IPS-15b (cell line): ENCODE measurements at regions not wholly inside any gene's neighbourhood (a gene's known extent, or its start where the extent isn't known, plus 50 kb on each side); places are given as distances from the start of the nearest gene placed in this dataset.
"Not testable (repeated sequence)": the region's sequence is repeated elsewhere in the genome, so short reads cannot be mapped to it uniquely, and the experiment has no call there.

Experiments
- H3K27me3 ChIP-seq: one replicate; pipeline ENCODE4 v1.6.1; 2013; ENCODE audit warnings: low read length; ENCODE audit not compliant: control insufficient read depth, insufficient read depth
- H3K36me3 ChIP-seq: one replicate; pipeline ENCODE4 v1.6.1; 2013; ENCODE audit warnings: low read length; ENCODE audit not compliant: control insufficient read depth, insufficient read depth
- H3K4me1 ChIP-seq: one replicate; pipeline ENCODE4 v1.6.1; 2013; ENCODE audit warnings: mild to moderate bottlenecking, low read length; ENCODE audit not compliant: control insufficient read depth, insufficient read depth
- H3K4me3 ChIP-seq: one replicate; pipeline ENCODE4 v1.5.1; 2013; ENCODE audit warnings: low read depth, low read length
- H3K9ac ChIP-seq: one replicate; pipeline ENCODE4 v1.6.1; 2013; ENCODE audit warnings: low read depth, mild to moderate bottlenecking, low read length
- H3K9me3 ChIP-seq: one replicate; pipeline ENCODE4 v1.6.1; 2013; ENCODE audit warnings: mild to moderate bottlenecking, low read length; ENCODE audit not compliant: control insufficient read depth, insufficient read depth

DNA sequence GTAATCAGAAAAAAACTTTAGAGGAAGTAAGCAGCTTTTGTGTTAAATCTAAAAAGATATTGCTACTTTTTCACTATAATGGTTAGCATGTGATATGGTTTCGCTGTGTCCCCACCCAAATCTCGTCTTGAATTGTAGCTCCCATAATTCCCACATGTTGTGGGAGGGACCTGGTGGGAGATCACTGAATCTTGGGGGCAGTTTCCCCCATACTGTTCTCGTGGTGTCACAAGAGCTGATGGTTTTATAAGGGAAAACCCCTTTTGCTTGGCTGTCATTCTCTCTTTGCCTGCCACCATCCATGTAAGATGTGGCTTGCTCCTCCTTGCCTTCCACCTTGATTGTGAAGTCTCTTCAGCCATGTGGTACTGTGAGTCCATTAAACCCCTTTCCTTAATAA, 117.1 kb downstream of the KCNJ2 start:
- H3K36me3 ChIP-seq, result no peaks in the 10 kb centered on the region
- H3K27me3 ChIP-seq, result no peaks in the 10 kb centered on the region
- no peak overlapping the region for H3K9ac ChIP-seq
- no peaks in the 10 kb centered on the region for H3K4me1 ChIP-seq
- no peak overlapping the region for H3K4me3 ChIP-seq
- no peaks in the 10 kb centered on the region for H3K9me3 ChIP-seq

DNA sequence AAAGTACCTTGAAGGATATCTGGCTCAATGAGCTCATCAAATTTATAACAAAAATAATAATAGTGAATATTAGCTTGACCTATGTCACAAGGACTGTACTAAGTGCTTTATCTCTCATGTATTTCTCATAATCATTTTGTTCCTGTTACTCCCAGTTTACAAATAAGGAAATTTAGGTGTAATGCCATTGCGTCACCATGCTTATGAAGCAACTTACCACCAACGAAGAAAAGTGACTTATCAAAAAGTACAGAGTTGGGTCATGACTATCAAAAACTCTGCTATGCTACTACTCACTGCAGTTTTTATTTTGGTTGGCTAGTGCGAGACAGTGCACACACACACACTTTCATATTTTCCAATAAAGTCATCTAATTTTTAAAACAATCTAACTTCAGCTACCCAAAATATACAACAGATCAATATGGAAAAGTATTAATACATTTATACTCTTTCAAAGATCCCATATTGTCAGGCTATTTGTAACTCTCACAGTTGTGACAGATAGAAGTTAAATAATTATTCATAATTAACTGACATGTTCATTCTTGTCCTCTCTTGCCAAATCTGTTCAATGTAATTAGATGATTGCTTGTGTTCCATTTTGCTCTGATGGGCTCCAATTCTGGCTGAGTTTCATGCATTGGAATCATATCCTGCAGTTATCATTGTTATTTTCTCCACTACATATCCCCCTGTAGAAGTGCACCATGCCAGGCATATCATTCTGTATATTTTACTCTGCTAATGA, 119.4 kb downstream of the KCNJ2 start:
- H3K9ac ChIP-seq, result no peak overlapping the region
- no peaks in the 10 kb centered on the region for H3K27me3 ChIP-seq
- no peaks in the 10 kb centered on the region for H3K4me1 ChIP-seq
- H3K9me3 ChIP-seq, result no peaks in the 10 kb centered on the region
- H3K4me3 ChIP-seq, result no peak overlapping the region
- no peaks in the 10 kb centered on the region for H3K36me3 ChIP-seq

DNA sequence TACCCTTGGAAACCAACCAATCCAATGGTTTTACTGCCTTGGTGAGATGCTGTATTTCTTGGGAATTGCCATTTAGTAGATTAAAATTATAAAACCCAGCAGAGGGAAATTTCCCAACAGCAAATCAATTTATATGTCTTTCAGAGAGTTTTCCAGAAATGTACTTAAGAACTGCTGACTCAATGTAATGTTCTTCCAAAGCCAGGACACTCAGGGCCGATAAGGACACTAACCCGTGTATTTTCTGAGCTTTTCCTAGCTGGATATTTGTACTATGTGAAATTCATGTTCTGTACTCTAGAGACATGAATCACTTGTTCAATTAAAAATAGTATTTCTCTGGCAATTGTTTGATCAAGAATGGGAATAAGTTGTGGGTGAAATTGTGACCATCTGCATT, 121.4 kb downstream of the KCNJ2 start:
- Histone ChIP-seq H3K9ac (no peak overlapping the region), H3K27me3 (no peaks in the 10 kb centered on the region), H3K4me1 (no peaks in the 10 kb centered on the region), H3K36me3 (no peaks in the 10 kb centered on the region), H3K4me3 (no peak overlapping the region), H3K9me3 (no peaks in the 10 kb centered on the region)

DNA sequence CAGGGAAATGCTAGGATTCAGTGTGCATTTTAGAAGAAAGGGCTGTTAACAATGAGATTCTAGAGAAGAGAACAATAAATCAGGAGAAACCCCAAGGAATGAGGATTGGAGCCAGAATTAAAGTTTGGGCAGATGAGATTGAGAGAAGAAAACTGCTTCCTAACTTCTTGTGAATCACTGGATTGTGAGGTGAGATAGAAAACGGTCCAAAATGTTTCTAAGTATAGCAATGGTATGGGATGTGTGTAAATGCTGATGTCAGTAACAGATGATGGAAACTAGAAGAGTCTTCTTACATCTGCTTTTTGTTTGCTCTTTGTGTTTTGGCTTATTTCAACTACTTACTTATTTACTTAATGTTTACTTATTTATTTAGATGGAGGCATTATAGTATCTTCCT, 123.0 kb downstream of the KCNJ2 start:
- Histone ChIP-seq H3K27me3 (no peaks in the 10 kb centered on the region), H3K4me1 (no peaks in the 10 kb centered on the region), H3K9me3 (no peaks in the 10 kb centered on the region), H3K36me3 (no peaks in the 10 kb centered on the region), H3K9ac (no peak overlapping the region), H3K4me3 (no peak overlapping the region)

DNA sequence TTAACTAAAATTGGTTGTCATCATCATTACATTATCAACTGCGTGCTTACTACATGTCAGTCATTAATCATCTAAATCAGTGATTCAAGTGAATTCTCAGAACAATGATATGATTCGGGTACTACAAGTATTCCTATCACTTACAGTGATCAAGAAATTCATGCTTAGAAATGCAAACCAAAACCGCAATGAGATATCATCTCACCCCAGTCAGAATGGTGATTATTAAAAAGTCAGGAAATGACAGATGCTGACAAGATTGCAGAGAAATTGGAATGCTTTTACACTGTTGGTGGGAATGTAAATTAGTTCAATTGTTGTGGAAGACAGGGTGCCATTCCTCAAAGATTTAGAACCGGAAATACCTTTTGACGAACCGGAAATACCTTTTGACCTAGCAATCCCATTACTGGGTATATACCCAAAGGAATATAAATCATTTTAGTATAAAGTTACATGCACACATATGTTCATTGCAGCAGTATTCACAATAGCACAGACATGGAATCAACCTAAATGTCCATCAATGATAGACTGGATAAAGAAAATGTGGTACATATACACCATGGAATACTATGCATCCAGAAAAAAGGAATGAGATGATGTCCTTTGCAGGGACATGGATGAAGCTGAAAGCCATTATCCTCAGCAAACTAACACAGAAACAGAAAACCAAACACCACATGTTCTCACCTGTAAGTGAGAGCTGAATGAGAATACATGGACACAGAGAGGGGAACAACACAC, 124.4 kb downstream of the KCNJ2 start:
- H3K4me3 ChIP-seq, H3K9ac ChIP-seq, H3K36me3 ChIP-seq, H3K4me1 ChIP-seq, H3K9me3 ChIP-seq, H3K27me3 ChIP-seq: not testable (repeated sequence)

DNA sequence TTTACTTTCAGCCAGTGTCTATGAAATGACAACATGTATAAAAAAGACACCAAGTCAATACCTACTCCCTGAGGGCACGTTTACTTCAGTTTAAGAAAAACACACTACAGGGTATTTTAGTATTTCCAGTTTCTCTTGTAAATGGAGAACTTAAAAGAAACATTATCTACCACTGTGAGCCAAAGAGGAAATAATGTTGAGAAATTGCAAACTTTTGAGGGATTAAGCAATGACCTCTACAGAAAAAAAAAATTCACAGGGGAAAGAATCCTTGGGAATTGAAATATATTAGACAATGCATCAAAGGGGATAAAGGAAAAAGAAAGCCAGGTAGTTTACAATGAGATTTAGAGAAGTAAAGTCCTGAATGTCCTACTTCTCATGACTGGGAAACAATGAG, 126.0 kb downstream of the KCNJ2 start:
- H3K4me1 ChIP-seq, result no peaks in the 10 kb centered on the region
- no peak overlapping the region for H3K9ac ChIP-seq

DNA sequence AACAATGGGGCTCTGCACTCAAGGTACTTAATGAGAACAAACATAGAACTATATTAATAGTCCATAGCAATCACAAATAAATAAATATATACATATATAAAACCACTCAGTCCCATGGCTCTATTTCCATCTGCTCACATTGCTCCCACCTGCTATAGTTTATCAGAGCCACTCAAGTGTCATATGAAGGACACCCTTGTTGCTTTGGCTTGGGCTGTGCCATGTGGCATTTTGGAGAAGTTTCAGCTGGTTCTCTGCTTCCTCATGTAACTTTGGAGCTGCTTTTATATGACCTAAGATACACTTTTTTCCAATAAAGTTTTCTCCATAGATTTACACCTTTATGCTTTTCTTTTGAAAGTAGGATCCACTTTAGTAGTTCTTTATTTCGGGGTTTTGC, 126.4 kb downstream of the KCNJ2 start:
- no peaks in the 10 kb centered on the region for H3K4me1 ChIP-seq
- H3K9ac ChIP-seq, result no peak overlapping the region
- no peaks in the 10 kb centered on the region for H3K27me3 ChIP-seq
- no peak overlapping the region for H3K4me3 ChIP-seq
- H3K9me3 ChIP-seq, result no peaks in the 10 kb centered on the region
- no peaks in the 10 kb centered on the region for H3K36me3 ChIP-seq

More for the DNA sequence above, 126.0 kb downstream of the KCNJ2 start:
- Histone ChIP-seq H3K27me3 (no peaks in the 10 kb centered on the region), H3K36me3 (no peaks in the 10 kb centered on the region), H3K4me3 (no peak overlapping the region), H3K9me3 (no peaks in the 10 kb centered on the region)

DNA sequence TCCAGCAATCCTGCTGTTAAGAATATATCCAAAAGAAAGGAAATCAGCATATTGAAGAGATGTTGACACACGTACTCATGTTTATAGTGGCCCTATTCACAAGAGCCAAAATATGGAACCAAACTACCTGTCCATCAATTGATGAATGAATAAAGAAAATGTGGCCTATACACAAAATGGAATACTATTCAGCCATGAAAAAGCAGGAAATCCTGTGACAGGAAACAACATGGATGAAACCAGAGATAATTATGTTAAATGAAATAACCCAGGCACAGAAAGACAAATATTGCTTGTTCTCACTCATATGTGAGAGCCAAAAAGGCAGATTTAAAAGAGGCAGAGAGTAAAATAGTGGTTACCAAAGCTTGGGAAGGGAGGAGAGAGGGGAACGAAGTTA, 127.1 kb downstream of the KCNJ2 start:
- H3K4me3 ChIP-seq, result no peak overlapping the region
- H3K27me3 ChIP-seq, result no peaks in the 10 kb centered on the region
- H3K4me1 ChIP-seq, result no peaks in the 10 kb centered on the region
- no peak overlapping the region for H3K9ac ChIP-seq
- H3K36me3 ChIP-seq, result no peaks in the 10 kb centered on the region
- H3K9me3 ChIP-seq, result no peaks in the 10 kb centered on the region

DNA sequence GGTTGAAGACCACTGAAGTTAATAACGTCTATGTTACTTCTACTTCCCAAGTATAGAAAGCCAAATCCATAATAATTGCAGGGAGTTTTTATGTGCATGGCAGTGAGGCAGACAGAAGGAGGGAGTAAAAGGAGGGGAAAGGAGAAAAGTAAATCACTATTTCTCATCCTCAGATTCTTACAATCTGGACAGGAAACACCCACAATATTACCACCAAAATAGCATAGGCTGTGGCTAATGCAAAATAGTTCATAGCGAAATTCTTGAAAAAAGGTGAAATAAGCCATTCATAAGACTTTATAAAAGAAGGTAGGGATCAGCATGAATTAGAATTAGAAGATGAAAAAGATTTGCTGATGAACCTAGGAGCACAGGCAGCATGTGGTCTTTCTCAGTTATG, 128.1 kb downstream of the KCNJ2 start:
- Histone ChIP-seq H3K9me3 (no peaks in the 10 kb centered on the region), H3K4me3 (no peak overlapping the region), H3K4me1 (no peaks in the 10 kb centered on the region), H3K27me3 (no peaks in the 10 kb centered on the region), H3K9ac (no peak overlapping the region), H3K36me3 (no peaks in the 10 kb centered on the region)

DNA sequence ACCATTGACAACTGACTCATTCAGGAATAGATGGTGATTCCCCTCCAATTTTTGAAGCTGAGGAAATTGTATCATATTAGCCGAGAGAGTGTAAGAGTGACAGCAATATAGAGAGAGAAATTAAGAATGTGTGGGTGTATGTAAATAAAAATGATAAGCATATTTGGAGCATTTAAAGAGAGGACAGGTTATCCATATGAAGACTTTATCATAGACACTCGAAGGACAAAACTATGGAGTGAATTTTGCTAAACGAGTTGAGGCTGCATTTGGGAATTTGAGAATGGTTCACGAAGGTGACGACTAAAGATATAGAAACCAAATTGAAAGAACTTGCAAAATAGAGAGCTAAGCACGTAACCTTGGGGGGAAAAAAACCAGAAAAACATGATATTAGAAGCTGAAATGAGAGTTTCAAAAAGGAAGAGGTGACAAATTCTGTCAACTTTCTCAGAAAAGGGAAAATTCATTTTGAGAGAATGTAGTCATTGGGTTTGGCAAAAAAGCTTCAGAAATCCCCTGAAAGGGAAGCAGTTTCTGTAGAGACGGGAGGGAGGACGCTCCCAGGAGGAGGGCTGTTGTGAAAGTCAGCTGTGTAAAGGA, 129.7 kb downstream of the KCNJ2 start:
- Histone ChIP-seq H3K9ac (no peak overlapping the region), H3K4me1 (no peaks in the 10 kb centered on the region), H3K27me3 (no peaks in the 10 kb centered on the region), H3K36me3 (no peaks in the 10 kb centered on the region), H3K4me3 (no peak overlapping the region), H3K9me3 (no peaks in the 10 kb centered on the region)

DNA sequence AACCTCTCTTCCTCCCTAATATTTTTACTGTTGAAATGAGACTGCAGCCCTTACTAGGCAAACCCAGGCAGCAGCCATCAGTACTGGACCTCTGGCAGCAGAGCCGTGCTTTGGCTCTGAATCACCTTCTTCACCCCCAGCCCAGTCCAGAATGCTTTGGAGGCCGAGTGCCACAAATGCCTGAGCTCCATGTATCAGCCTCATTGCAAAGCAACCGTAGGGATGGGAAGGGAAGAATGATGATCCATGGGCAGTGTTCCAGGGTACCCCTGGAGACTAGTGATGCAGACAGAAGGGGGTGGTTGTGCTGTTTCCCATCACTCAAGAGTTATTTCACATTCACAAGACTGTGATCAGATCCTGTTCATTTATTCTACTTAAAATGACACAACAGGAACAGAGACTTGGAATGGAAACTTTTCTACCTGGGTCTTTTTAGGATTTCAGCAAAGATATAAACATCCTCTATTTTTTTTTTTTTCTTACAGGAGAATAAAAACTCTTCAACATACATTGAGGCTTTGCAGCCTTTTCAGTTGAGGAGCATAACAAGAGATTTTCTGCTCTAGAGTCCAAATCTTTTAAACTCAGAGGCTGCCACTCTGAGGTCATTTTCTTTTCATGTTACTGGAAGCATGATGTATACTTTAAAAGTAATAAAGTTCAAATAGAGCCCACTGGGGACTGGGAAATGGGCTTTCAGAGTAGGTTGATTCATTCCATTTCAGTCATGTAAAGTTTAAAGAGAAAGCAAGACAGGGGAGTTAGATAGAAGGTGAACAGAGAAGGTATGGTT, 138.3 kb downstream of the KCNJ2 start:
- Histone ChIP-seq H3K4me3 (no peak overlapping the region), H3K9ac (no peak overlapping the region), H3K9me3 (no peaks in the 10 kb centered on the region), H3K4me1 (no peaks in the 10 kb centered on the region), H3K27me3 (no peaks in the 10 kb centered on the region), H3K36me3 (no peaks in the 10 kb centered on the region)
